Thyroid gland (tissue), 1 donor: ENCODE measurements at regions not wholly inside any gene's neighbourhood (a gene's known extent, or its start where the extent isn't known, plus 50 kb on each side); places are given as distances from the start of the nearest gene placed in this dataset. TPM values are rescaled to one million over a fixed set of nuclear protein-coding genes. Genes with fewer than 3 reads are reported as not detected.

Source experiments
- small RNA-seq: library from RNA; depleted of rRNA; stranded (forward); fragments of <200 nt; gene quantifications from one replicate; pipeline ENCODE3, GENCODE V24; 2016

Small RNA genes in the stretch of these regions (small RNA-seq; reads per million reads assigned to genes)
- not detected for gene AL596327.1
- not detected for gene SEPT2P1
